WTC11 (cell line): ENCODE measurements at regions not wholly inside any gene's neighbourhood (a gene's known extent, or its start where the extent isn't known, plus 50 kb on each side); places are given as distances from the start of the nearest gene placed in this dataset.

Experiments
- ATAC-seq: fragments of 200-7000 bp; cut with Tn5 transposase; 2 replicates; pipeline ENCODE4 v1.10.0; 2021; ENCODE audit warnings: mild to moderate bottlenecking, moderate library complexity
- CTCF ChIA-PET: fragments of 300-600 bp; sonication (Branson Sonifier 250); formaldehyde crosslinking; loops from one replicate; lab custom pipeline; 2021; ENCODE audit warnings: antibody characterized with exemption; lab: Charles Lee
- POLR2A ChIA-PET: fragments of 350-600 bp; sonication (Branson Sonifier 250); formaldehyde crosslinking; loops from one replicate; lab custom pipeline; 2021; ENCODE audit warnings: antibody characterized with exemption; lab: Charles Lee
- DNase-seq: peaks from one replicate; pipeline ENCODE4 v3.0.0; 2021; ENCODE audit warnings: low spot score
- H3K27ac Mint-ChIP-seq: 2 replicates; pipeline ENCODE4 v1.8.0; 2021; ENCODE audit warnings: mixed read lengths
- H3K27me3 Mint-ChIP-seq: 2 replicates; pipeline ENCODE4 v1.8.0; 2021; ENCODE audit warnings: low read depth, mild to moderate bottlenecking, moderate library complexity, mixed read lengths
- H3K36me3 Mint-ChIP-seq: 2 replicates; pipeline ENCODE4 v1.8.0; 2021; ENCODE audit warnings: mixed read lengths
- H3K4me1 Mint-ChIP-seq: 2 replicates; pipeline ENCODE4 v1.8.0; 2022; ENCODE audit warnings: mixed read lengths
- H3K4me3 Mint-ChIP-seq: 2 replicates; pipeline ENCODE4 v1.8.0; 2021; ENCODE audit warnings: mild to moderate bottlenecking, moderate library complexity, mixed read lengths
- H3K9me3 Mint-ChIP-seq: 2 replicates; pipeline ENCODE4 v1.8.0; 2021; ENCODE audit warnings: mixed read lengths
- ELF4 ChIP-seq: sonication (generic); formaldehyde crosslinking; IDR thresholded peaks from 2 replicates; pipeline ENCODE4 v1.8.1; 2022; ENCODE audit warnings: low read depth, mild to moderate bottlenecking, moderate library complexity, missing genetic modification reagents
- ESRRA ChIP-seq: sonication (generic); formaldehyde crosslinking; IDR thresholded peaks from 2 replicates; pipeline ENCODE4 v1.8.1; 2022; ENCODE audit warnings: mild to moderate bottlenecking, missing genetic modification reagents, borderline replicate concordance
- FOXJ3 ChIP-seq: sonication (generic); formaldehyde crosslinking; IDR thresholded peaks from 2 replicates; pipeline ENCODE4 v1.9.0; 2021; ENCODE audit warnings: missing genetic modification reagents, mild to moderate bottlenecking, borderline replicate concordance
- FOXP1 ChIP-seq: sonication (generic); formaldehyde crosslinking; IDR thresholded peaks from 2 replicates; pipeline ENCODE4 v1.8.0; 2022; ENCODE audit warnings: missing genetic modification reagents, mild to moderate bottlenecking, moderate library complexity, borderline replicate concordance
- JAZF1 ChIP-seq: fragments of 250-450 bp; sonication (Bioruptor Pico); IDR thresholded peaks from 2 replicates; pipeline ENCODE4 v1.9.0; 2021; ENCODE audit warnings: moderate library complexity, mild to moderate bottlenecking, inconsistent platforms
- NR3C1 ChIP-seq: sonication (generic); formaldehyde crosslinking; conservative IDR thresholded peaks from 2 replicates; pipeline ENCODE4 v1.8.1; 2023; ENCODE audit warnings: low read depth, mild to moderate bottlenecking, missing genetic modification reagents
- SP1 ChIP-seq: sonication (generic); formaldehyde crosslinking; conservative IDR thresholded peaks from 2 replicates; pipeline ENCODE4 v1.8.1; 2022; ENCODE audit warnings: missing genetic modification reagents
- TEAD1 ChIP-seq: sonication (generic); formaldehyde crosslinking; IDR thresholded peaks from 2 replicates; pipeline ENCODE4 v1.8.0; 2022; ENCODE audit warnings: mild to moderate bottlenecking, missing genetic modification reagents
- ZNF263 ChIP-seq: sonication (generic); formaldehyde crosslinking; IDR thresholded peaks from 2 replicates; pipeline ENCODE4 v1.8.1; 2022; ENCODE audit warnings: low read depth, mild to moderate bottlenecking, moderate library complexity, missing genetic modification reagents
- TF ChIP-seq, protein P1 (sequence below): sonication (generic); formaldehyde crosslinking; conservative IDR thresholded peaks from 2 replicates; pipeline ENCODE4 v1.8.1; 2023; ENCODE audit warnings: mild to moderate bottlenecking, low read depth, missing genetic modification reagents, moderate library complexity
- TF ChIP-seq, protein P2 (sequence below): sonication (generic); formaldehyde crosslinking; IDR thresholded peaks from 2 replicates; pipeline ENCODE4 v1.8.1; 2022; ENCODE audit warnings: low read depth, mild to moderate bottlenecking, moderate library complexity, missing genetic modification reagents, borderline replicate concordance
- TF ChIP-seq, protein P3 (sequence below): sonication (generic); formaldehyde crosslinking; IDR thresholded peaks from 2 replicates; pipeline ENCODE4 v1.8.0; 2022; ENCODE audit warnings: missing genetic modification reagents
- TF ChIP-seq, protein P4 (sequence below): sonication (generic); formaldehyde crosslinking; IDR thresholded peaks from 2 replicates; pipeline ENCODE4 v1.8.0; 2022; ENCODE audit warnings: mild to moderate bottlenecking, missing genetic modification reagents
- TF ChIP-seq, protein P5 (sequence below): sonication (generic); formaldehyde crosslinking; IDR thresholded peaks from 2 replicates; pipeline ENCODE4 v1.8.1; 2022; ENCODE audit warnings: low read depth, missing genetic modification reagents, borderline replicate concordance

DNA sequence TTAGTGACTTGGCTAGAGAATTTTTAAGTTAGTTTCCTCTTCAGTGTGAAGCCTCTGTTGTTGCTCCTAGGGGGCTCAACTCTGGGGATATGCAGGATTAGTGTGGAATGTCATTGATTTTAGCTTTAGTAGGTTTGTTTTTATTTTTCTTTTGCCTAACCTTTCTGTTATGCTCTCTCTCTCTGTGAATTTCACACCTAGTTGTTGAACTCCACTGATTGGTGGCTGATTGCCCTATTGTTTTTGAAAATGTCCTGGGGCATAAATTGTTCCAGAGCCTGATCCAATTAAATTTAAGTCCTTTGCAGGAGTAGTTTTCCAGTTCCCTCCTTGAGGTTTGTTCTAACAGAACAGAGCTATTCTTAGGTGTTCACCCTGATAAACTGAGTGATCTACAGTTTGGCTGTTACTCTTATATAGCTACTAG lies 393.3 kb upstream of the CTSO start:
- TF ChIP-seq, protein P1, sequence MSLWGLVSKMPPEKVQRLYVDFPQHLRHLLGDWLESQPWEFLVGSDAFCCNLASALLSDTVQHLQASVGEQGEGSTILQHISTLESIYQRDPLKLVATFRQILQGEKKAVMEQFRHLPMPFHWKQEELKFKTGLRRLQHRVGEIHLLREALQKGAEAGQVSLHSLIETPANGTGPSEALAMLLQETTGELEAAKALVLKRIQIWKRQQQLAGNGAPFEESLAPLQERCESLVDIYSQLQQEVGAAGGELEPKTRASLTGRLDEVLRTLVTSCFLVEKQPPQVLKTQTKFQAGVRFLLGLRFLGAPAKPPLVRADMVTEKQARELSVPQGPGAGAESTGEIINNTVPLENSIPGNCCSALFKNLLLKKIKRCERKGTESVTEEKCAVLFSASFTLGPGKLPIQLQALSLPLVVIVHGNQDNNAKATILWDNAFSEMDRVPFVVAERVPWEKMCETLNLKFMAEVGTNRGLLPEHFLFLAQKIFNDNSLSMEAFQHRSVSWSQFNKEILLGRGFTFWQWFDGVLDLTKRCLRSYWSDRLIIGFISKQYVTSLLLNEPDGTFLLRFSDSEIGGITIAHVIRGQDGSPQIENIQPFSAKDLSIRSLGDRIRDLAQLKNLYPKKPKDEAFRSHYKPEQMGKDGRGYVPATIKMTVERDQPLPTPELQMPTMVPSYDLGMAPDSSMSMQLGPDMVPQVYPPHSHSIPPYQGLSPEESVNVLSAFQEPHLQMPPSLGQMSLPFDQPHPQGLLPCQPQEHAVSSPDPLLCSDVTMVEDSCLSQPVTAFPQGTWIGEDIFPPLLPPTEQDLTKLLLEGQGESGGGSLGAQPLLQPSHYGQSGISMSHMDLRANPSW (CRISPR knock-in tag): no peak
- TF ChIP-seq FOXJ3 (CRISPR knock-in tag): 0 out of 2 replicates have a peak, but pooled peaks have one; percentile 24
- TF ChIP-seq JAZF1 (CRISPR knock-in tag): 0 out of 2 replicates have a peak, but pooled peaks have one; percentile 9
- no peaks in the 10 kb centered on the region for H3K27me3 Mint-ChIP-seq
- peaks cover 44% of the 10 kb centered on the region for H3K4me1 Mint-ChIP-seq
- POLR2A ChIA-PET: no interaction called here
- H3K9me3 Mint-ChIP-seq: no peaks in the 10 kb centered on the region
- peak overlapping the region; percentile 94 for H3K27ac Mint-ChIP-seq
- H3K4me3 Mint-ChIP-seq: peak overlapping the region; percentile 41
- CTCF ChIA-PET: interaction anchor here (1.2 kb wide), 1 partner anchor 31 kb away, joined by 3 read pairs; no protein-coding TSS in a partner anchor
- H3K36me3 Mint-ChIP-seq: no peaks in the 10 kb centered on the region
- DNase-seq (no peak), ATAC-seq (peak; percentile 91)

DNA sequence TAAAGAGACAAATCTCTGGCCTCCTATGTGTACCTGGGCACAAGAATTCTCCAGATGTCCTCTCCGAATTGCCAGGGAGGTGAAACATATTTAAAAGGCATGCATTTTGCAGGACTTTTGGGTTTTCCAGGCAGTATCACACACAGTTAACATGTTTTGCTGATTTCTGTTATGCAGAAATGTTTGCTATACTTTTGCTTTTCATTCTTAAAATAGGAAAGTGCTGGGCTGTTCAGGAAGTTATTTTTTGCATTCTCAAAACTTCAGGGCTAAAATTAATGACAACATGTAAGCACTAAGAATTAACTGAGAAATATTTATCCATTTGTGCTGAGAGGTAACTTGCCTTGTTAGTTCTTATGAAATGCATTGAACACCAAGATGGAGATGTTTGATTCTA lies 390.7 kb upstream of the CTSO start:
- H3K4me3 Mint-ChIP-seq: no peak overlapping the region
- ATAC-seq (no peak), DNase-seq (no peak)
- H3K27me3 Mint-ChIP-seq: no peaks in the 10 kb centered on the region
- no peaks in the 10 kb centered on the region for H3K36me3 Mint-ChIP-seq
- TF ChIP-seq, protein P2, sequence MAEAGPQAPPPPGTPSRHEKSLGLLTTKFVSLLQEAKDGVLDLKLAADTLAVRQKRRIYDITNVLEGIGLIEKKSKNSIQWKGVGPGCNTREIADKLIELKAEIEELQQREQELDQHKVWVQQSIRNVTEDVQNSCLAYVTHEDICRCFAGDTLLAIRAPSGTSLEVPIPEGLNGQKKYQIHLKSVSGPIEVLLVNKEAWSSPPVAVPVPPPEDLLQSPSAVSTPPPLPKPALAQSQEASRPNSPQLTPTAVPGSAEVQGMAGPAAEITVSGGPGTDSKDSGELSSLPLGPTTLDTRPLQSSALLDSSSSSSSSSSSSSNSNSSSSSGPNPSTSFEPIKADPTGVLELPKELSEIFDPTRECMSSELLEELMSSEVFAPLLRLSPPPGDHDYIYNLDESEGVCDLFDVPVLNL: no peak
- no peak for TF ChIP-seq SP1
- no peak for TF ChIP-seq ELF4 (CRISPR knock-in tag)
- TF ChIP-seq FOXP1 (CRISPR knock-in tag): no peak
- TF ChIP-seq TEAD1 (CRISPR knock-in tag): no peak
- TF ChIP-seq, protein P3, sequence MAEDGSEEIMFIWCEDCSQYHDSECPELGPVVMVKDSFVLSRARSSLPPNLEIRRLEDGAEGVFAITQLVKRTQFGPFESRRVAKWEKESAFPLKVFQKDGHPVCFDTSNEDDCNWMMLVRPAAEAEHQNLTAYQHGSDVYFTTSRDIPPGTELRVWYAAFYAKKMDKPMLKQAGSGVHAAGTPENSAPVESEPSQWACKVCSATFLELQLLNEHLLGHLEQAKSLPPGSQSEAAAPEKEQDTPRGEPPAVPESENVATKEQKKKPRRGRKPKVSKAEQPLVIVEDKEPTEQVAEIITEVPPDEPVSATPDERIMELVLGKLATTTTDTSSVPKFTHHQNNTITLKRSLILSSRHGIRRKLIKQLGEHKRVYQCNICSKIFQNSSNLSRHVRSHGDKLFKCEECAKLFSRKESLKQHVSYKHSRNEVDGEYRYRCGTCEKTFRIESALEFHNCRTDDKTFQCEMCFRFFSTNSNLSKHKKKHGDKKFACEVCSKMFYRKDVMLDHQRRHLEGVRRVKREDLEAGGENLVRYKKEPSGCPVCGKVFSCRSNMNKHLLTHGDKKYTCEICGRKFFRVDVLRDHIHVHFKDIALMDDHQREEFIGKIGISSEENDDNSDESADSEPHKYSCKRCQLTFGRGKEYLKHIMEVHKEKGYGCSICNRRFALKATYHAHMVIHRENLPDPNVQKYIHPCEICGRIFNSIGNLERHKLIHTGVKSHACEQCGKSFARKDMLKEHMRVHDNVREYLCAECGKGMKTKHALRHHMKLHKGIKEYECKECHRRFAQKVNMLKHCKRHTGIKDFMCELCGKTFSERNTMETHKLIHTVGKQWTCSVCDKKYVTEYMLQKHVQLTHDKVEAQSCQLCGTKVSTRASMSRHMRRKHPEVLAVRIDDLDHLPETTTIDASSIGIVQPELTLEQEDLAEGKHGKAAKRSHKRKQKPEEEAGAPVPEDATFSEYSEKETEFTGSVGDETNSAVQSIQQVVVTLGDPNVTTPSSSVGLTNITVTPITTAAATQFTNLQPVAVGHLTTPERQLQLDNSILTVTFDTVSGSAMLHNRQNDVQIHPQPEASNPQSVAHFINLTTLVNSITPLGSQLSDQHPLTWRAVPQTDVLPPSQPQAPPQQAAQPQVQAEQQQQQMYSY (CRISPR knock-in tag): no peak
- TF ChIP-seq, protein P4, sequence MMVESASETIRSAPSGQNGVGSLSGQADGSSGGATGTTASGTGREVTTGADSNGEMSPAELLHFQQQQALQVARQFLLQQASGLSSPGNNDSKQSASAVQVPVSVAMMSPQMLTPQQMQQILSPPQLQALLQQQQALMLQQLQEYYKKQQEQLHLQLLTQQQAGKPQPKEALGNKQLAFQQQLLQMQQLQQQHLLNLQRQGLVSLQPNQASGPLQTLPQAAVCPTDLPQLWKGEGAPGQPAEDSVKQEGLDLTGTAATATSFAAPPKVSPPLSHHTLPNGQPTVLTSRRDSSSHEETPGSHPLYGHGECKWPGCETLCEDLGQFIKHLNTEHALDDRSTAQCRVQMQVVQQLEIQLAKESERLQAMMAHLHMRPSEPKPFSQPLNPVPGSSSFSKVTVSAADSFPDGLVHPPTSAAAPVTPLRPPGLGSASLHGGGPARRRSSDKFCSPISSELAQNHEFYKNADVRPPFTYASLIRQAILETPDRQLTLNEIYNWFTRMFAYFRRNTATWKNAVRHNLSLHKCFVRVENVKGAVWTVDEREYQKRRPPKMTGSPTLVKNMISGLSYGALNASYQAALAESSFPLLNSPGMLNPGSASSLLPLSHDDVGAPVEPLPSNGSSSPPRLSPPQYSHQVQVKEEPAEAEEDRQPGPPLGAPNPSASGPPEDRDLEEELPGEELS (CRISPR knock-in tag): no peak
- TF ChIP-seq, protein P5, sequence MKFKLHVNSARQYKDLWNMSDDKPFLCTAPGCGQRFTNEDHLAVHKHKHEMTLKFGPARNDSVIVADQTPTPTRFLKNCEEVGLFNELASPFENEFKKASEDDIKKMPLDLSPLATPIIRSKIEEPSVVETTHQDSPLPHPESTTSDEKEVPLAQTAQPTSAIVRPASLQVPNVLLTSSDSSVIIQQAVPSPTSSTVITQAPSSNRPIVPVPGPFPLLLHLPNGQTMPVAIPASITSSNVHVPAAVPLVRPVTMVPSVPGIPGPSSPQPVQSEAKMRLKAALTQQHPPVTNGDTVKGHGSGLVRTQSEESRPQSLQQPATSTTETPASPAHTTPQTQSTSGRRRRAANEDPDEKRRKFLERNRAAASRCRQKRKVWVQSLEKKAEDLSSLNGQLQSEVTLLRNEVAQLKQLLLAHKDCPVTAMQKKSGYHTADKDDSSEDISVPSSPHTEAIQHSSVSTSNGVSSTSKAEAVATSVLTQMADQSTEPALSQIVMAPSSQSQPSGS: no peak
- TF ChIP-seq ZNF263: no peak
- no peak for TF ChIP-seq NR3C1 (CRISPR knock-in tag)
- no peak for TF ChIP-seq ESRRA (CRISPR knock-in tag)
- H3K27ac Mint-ChIP-seq: 0 out of 2 replicates have a peak overlapping the region, but pooled peaks have one; percentile 34
- CTCF ChIA-PET: no interaction called here
- H3K4me1 Mint-ChIP-seq: peaks cover 37% of the 10 kb centered on the region
- no peaks in the 10 kb centered on the region for H3K9me3 Mint-ChIP-seq
- POLR2A ChIA-PET: no interaction called here
